ENCODE measurements at regions not wholly inside any gene's neighbourhood (a gene's known extent, or its start where the extent isn't known, plus 50 kb on each side); places are given as distances from the start of the nearest gene placed in this dataset.

GRCh38 chr5:18099261-18099660 is 465.0 kb downstream of the TAF11L14 start:
- no peak overlapping the region for H3K9ac ChIP-seq (ENCODE audit: insufficient read depth in 1 of 2, low read length in 2 of 2)
- no peak overlapping the region for H3K4me3 ChIP-seq
- WGBS, 2 donors = 47 to 67% methylated on average over 2 of the region's 2 CpGs
- no peaks in the 10 kb centered on the region for H3K27me3 ChIP-seq (ENCODE audit: control insufficient read depth in 3 of 3, insufficient read depth in 3 of 3, low read length in 2 of 3)
- DNase-seq (peak in 1 of 3 donors; percentile 3), ATAC-seq (ENCODE audit: insufficient read depth, low FRiP score) (no peak)
- H3K36me3 ChIP-seq (ENCODE audit: control insufficient read depth in 4 of 4, insufficient read depth in 4 of 4, low read length in 4 of 4) = no peaks in the 10 kb centered on the region
- H3K9me3 ChIP-seq (ENCODE audit: control insufficient read depth in 4 of 4, insufficient read depth in 3 of 4, low read length in 3 of 4) = no peaks in the 10 kb centered on the region
- TF ChIP-seq CTCF (IDR thresholded peaks at IDR 0.05; ENCODE audit: control extremely low read depth, extremely low read depth) = no peak
- H3K27ac ChIP-seq (ENCODE audit: low read depth in 1 of 2, low read length in 1 of 2) = no peak overlapping the region
- no peaks in the 10 kb centered on the region for H3K4me1 ChIP-seq (ENCODE audit: control insufficient read depth in 5 of 5, insufficient read depth in 5 of 5, low read length in 5 of 5)

- H3K9me3 ChIP-seq (ENCODE audit: control insufficient read depth in 4 of 4, insufficient read depth in 3 of 4, low read length in 3 of 4) = no peaks in the 10 kb centered on the region
- no peaks in the 10 kb centered on the region for H3K4me1 ChIP-seq (ENCODE audit: control insufficient read depth in 5 of 5, insufficient read depth in 5 of 5, low read length in 5 of 5)
- no peak overlapping the region for H3K27ac ChIP-seq (ENCODE audit: low read depth in 1 of 2, low read length in 1 of 2)
- no peaks in the 10 kb centered on the region for H3K27me3 ChIP-seq (ENCODE audit: control insufficient read depth in 3 of 3, insufficient read depth in 3 of 3, low read length in 2 of 3)
- no peak overlapping the region for H3K9ac ChIP-seq (ENCODE audit: insufficient read depth in 1 of 2, low read length in 2 of 2)
- ATAC-seq (ENCODE audit: insufficient read depth, low FRiP score) (no peak), DNase-seq (no peak)
- H3K36me3 ChIP-seq (ENCODE audit: control insufficient read depth in 4 of 4, insufficient read depth in 4 of 4, low read length in 4 of 4) = no peaks in the 10 kb centered on the region
- H3K4me3 ChIP-seq = no peak overlapping the region
- no peak for TF ChIP-seq CTCF (IDR thresholded peaks at IDR 0.05; ENCODE audit: control extremely low read depth, extremely low read depth)
Observed at GRCh38 chr5:18101532-18101931, 467.3 kb downstream of the TAF11L14 start.

GRCh38 chr5:18102733-18103132 is 468.5 kb downstream of the TAF11L14 start:
- no peaks in the 10 kb centered on the region for H3K9me3 ChIP-seq (ENCODE audit: control insufficient read depth in 4 of 4, insufficient read depth in 3 of 4, low read length in 3 of 4)
- ATAC-seq (ENCODE audit: insufficient read depth, low FRiP score) (no peak), DNase-seq (no peak)
- no peaks in the 10 kb centered on the region for H3K36me3 ChIP-seq (ENCODE audit: control insufficient read depth in 4 of 4, insufficient read depth in 4 of 4, low read length in 4 of 4)
- H3K4me1 ChIP-seq (ENCODE audit: control insufficient read depth in 5 of 5, insufficient read depth in 5 of 5, low read length in 5 of 5) = no peaks in the 10 kb centered on the region
- WGBS, 2 donors = 39 to 70% methylated on average over 1 of the region's 1 CpG
- H3K27me3 ChIP-seq (ENCODE audit: control insufficient read depth in 3 of 3, insufficient read depth in 3 of 3, low read length in 2 of 3) = no peaks in the 10 kb centered on the region
- no peak overlapping the region for H3K9ac ChIP-seq (ENCODE audit: insufficient read depth in 1 of 2, low read length in 2 of 2)
- H3K4me3 ChIP-seq = no peak overlapping the region
- no peak overlapping the region for H3K27ac ChIP-seq (ENCODE audit: low read depth in 1 of 2, low read length in 1 of 2)
- TF ChIP-seq CTCF (IDR thresholded peaks at IDR 0.05; ENCODE audit: control extremely low read depth, extremely low read depth) = no peak

GRCh38 chr5:18105449-18105848 is 471.2 kb downstream of the TAF11L14 start:
- no peaks in the 10 kb centered on the region for H3K4me1 ChIP-seq (ENCODE audit: control insufficient read depth in 5 of 5, insufficient read depth in 5 of 5, low read length in 5 of 5)
- 92 to 95% methylated on average over 1 of the region's 1 CpG for WGBS, 2 donors
- no peaks in the 10 kb centered on the region for H3K27me3 ChIP-seq (ENCODE audit: control insufficient read depth in 3 of 3, insufficient read depth in 3 of 3, low read length in 2 of 3)
- H3K9me3 ChIP-seq (ENCODE audit: control insufficient read depth in 4 of 4, insufficient read depth in 3 of 4, low read length in 3 of 4) = no peaks in the 10 kb centered on the region
- DNase-seq (no peak), ATAC-seq (ENCODE audit: insufficient read depth, low FRiP score) (no peak)
- H3K9ac ChIP-seq (ENCODE audit: insufficient read depth in 1 of 2, low read length in 2 of 2) = no peak overlapping the region
- TF ChIP-seq CTCF (IDR thresholded peaks at IDR 0.05; ENCODE audit: control extremely low read depth, extremely low read depth) = no peak
- no peaks in the 10 kb centered on the region for H3K36me3 ChIP-seq (ENCODE audit: control insufficient read depth in 4 of 4, insufficient read depth in 4 of 4, low read length in 4 of 4)
- H3K4me3 ChIP-seq = no peak overlapping the region
- H3K27ac ChIP-seq (ENCODE audit: low read depth in 1 of 2, low read length in 1 of 2) = no peak overlapping the region
